CD14-positive monocyte (primary cell): ENCODE measurements at regions not wholly inside any gene's neighbourhood (a gene's known extent, or its start where the extent isn't known, plus 50 kb on each side); places are given as distances from the start of the nearest gene placed in this dataset.

Source experiments
- DNase-seq, 3 donors: peaks; one replicate each; pipeline ENCODE4 v3.0.0-alpha.2; 2011 to 2022
- H2AFZ ChIP-seq: 2 replicates; pipeline ENCODE4 v1.6.0; 2012; ENCODE audit warnings: mild to moderate bottlenecking, low read depth, low read length, inconsistent platforms; ENCODE audit not compliant: insufficient read depth, poor library complexity, severe bottlenecking
- H3K27ac ChIP-seq, 2 donors: 1 replicate in 1 of 2; 2 replicates in 1 of 2; pipeline ENCODE4 v1.5.1; 2012 to 2013; ENCODE audit warnings: low read length in 2 of 2, control low read depth in 1 of 2, inconsistent platforms in 1 of 2, low read depth in 1 of 2, mild to moderate bottlenecking in 1 of 2
- H3K27me3 ChIP-seq, 2 donors: one replicate each; pipeline versions ENCODE4 v1.6.0 to v1.6.1; 2011 to 2013; ENCODE audit warnings: low read length in 2 of 2; ENCODE audit not compliant: control insufficient read depth in 2 of 2, insufficient read depth in 2 of 2
- H3K36me3 ChIP-seq, 2 donors: replicated peaks in 1 of 2; 1 replicate in 1 of 2; 2 replicates in 1 of 2; pipeline versions ENCODE4 v1.5.1 to v1.6.1; 2012 to 2013; ENCODE audit warnings: low read length in 2 of 2, control low read depth in 1 of 2, inconsistent platforms in 1 of 2, mild to moderate bottlenecking in 1 of 2; ENCODE audit not compliant: insufficient read depth in 2 of 2, control insufficient read depth in 1 of 2
- H3K4me1 ChIP-seq, 2 donors: 1 replicate in 1 of 2; 2 replicates in 1 of 2; pipeline versions ENCODE4 v1.5.1 to v1.6.1; 2012 to 2013; ENCODE audit warnings: low read length in 2 of 2, control low read depth in 1 of 2, inconsistent platforms in 1 of 2, mild to moderate bottlenecking in 1 of 2, moderate library complexity in 1 of 2; ENCODE audit not compliant: insufficient read depth in 2 of 2, control insufficient read depth in 1 of 2
- H3K4me2 ChIP-seq: replicated peaks from 2 replicates; pipeline ENCODE3; 2012; ENCODE audit warnings: low read length, moderate library complexity, mild to moderate bottlenecking; ENCODE audit not compliant: poor library complexity, severe bottlenecking; ENCODE audit errors: extremely low read depth
- H3K4me3 ChIP-seq, 3 experiments: fragments of 200-600 bp in 1 of 3; sonication (generic) in 1 of 3; replicated peaks in 1 of 3; 1 replicate in 2 of 3; 2 replicates in 1 of 3; pipeline ENCODE4 v1.5.1; 2011 to 2013; ENCODE audit warnings: low read length in 3 of 3, mild to moderate bottlenecking in 3 of 3, control low read depth in 2 of 3, low read depth in 2 of 3, inconsistent platforms in 1 of 3, moderate library complexity in 1 of 3
- H3K79me2 ChIP-seq: 2 replicates; pipeline ENCODE4 v1.6.0; 2012; ENCODE audit warnings: mild to moderate bottlenecking, control low read depth, inconsistent platforms, low read length, moderate library complexity; ENCODE audit not compliant: insufficient read depth
- H3K9ac ChIP-seq: 2 replicates; pipeline ENCODE4 v1.6.0; 2017; ENCODE audit warnings: low read length, mild to moderate bottlenecking; ENCODE audit not compliant: insufficient read depth, poor library complexity, severe bottlenecking
- H3K9me3 ChIP-seq, 2 donors: replicated peaks in 1 of 2; 1 replicate in 1 of 2; 2 replicates in 1 of 2; pipeline versions ENCODE4 v1.5.1 to v1.6.1; 2012 to 2013; ENCODE audit warnings: low read length in 2 of 2, control low read depth in 1 of 2; ENCODE audit not compliant: control insufficient read depth in 1 of 2, insufficient read depth in 1 of 2
- H4K20me1 ChIP-seq: 2 replicates; pipeline ENCODE4 v1.6.0; 2012; ENCODE audit warnings: mild to moderate bottlenecking, low read length, control low read depth, moderate library complexity; ENCODE audit not compliant: insufficient read depth
- H3K27ac Mint-ChIP-seq, 7 donors: one replicate each; pipeline ENCODE4 v1.8.0; 2020; ENCODE audit warnings: mild to moderate bottlenecking in 7 of 7, mixed read lengths in 7 of 7, moderate library complexity in 6 of 7, inconsistent platforms in 2 of 7
- H3K27me3 Mint-ChIP-seq, 3 donors: one replicate each; pipeline ENCODE4 v1.8.0; 2021 to 2022; ENCODE audit warnings: low read depth in 3 of 3, mild to moderate bottlenecking in 3 of 3, mixed read lengths in 3 of 3, moderate library complexity in 3 of 3, inconsistent platforms in 1 of 3
- H3K36me3 Mint-ChIP-seq, 2 donors: one replicate each; pipeline ENCODE4 v1.8.0; 2020; ENCODE audit warnings: mixed read lengths in 2 of 2, inconsistent platforms in 1 of 2, mild to moderate bottlenecking in 1 of 2
- H3K4me1 Mint-ChIP-seq: one replicate; pipeline ENCODE4 v1.8.0; 2020; ENCODE audit warnings: mild to moderate bottlenecking, mixed read lengths
- H3K4me3 Mint-ChIP-seq, 2 donors: one replicate each; pipeline ENCODE4 v1.8.0; 2020; ENCODE audit warnings: mild to moderate bottlenecking in 2 of 2, mixed read lengths in 2 of 2, moderate library complexity in 1 of 2
- H3K9me3 Mint-ChIP-seq, 7 donors: one replicate each; pipeline ENCODE4 v1.8.0; 2020 to 2022; ENCODE audit warnings: mixed read lengths in 7 of 7, mild to moderate bottlenecking in 6 of 7, moderate library complexity in 6 of 7, inconsistent platforms in 2 of 7
- WGBS: methylation state at CpG from one replicate; pipeline ENCODE4 v1.1.5; 2013; ENCODE audit warnings: missing lambda C conversion rate; ENCODE audit not compliant: insufficient coverage; 5-methylcytosine and 5-hydroxymethylcytosine counted together
- intact Hi-C, 2 donors: fragments of 100-400 bp; cut with micrococcal nuclease; formaldehyde crosslinking; loops; one replicate each; pipeline versions ENCODE4 v1.15.0 to v1.15.1; 2023
- TF ChIP-seq, protein P1 (sequence below): fragments of 200-600 bp; IDR thresholded peaks from one replicate; pipeline ENCODE4 v1.8.0; 2022; ENCODE audit warnings: antibody characterized with exemption, mild to moderate bottlenecking

DNA sequence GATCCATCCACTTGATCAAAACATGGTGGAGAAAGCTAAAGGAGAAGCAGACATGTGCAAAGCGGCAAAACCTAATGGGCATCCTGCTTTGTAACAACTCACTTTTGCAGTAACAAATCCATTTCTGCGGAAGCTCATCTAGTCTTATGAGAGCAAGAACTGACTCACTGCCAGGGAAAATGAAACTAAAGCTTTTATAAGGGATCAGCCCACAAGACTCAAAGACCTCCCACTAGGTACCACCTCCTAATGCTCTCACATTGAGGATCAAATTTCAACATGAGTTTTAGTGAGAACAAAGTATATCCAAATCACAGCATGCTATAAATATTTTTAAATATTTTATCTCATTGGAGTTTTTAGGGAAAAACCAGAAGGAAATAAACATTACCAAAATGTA lies 120.1 kb upstream of the GNAI1 start:
- Mint-ChIP-seq H3K4me1 (no peaks in the 10 kb centered on the region), H3K27ac (no peak overlapping the region), H3K4me3 (no peak overlapping the region), H3K27me3 (peaks cover 0 to 2% (median 1%) of the 10 kb centered on the region in 3 donors), H3K9me3 (peaks cover 0 to 3% (median 0%) of the 10 kb centered on the region in 7 donors), H3K36me3 (no peaks in the 10 kb centered on the region)
- H3K4me3 ChIP-seq, result no peak overlapping the region
- no peak overlapping the region for H3K9ac ChIP-seq
- H2AFZ ChIP-seq, result no peak overlapping the region
- no peak overlapping the region for H3K27ac ChIP-seq
- peaks cover 0 to 2% of the 10 kb centered on the region in 2 donors for H3K4me1 ChIP-seq
- WGBS, result 100% methylated on average over 1 of the region's 2 CpGs
- TF ChIP-seq, protein P1, sequence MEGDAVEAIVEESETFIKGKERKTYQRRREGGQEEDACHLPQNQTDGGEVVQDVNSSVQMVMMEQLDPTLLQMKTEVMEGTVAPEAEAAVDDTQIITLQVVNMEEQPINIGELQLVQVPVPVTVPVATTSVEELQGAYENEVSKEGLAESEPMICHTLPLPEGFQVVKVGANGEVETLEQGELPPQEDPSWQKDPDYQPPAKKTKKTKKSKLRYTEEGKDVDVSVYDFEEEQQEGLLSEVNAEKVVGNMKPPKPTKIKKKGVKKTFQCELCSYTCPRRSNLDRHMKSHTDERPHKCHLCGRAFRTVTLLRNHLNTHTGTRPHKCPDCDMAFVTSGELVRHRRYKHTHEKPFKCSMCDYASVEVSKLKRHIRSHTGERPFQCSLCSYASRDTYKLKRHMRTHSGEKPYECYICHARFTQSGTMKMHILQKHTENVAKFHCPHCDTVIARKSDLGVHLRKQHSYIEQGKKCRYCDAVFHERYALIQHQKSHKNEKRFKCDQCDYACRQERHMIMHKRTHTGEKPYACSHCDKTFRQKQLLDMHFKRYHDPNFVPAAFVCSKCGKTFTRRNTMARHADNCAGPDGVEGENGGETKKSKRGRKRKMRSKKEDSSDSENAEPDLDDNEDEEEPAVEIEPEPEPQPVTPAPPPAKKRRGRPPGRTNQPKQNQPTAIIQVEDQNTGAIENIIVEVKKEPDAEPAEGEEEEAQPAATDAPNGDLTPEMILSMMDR, result no peak
- H3K4me2 ChIP-seq, result no peak overlapping the region
- no peaks in the 10 kb centered on the region for H3K27me3 ChIP-seq
- no peaks in the 10 kb centered on the region for H3K9me3 ChIP-seq
- intact Hi-C loops, result no loop called here
- DNase-seq, result no peak
- H3K79me2 ChIP-seq, result no peaks in the 10 kb centered on the region
- H3K36me3 ChIP-seq, result no peaks in the 10 kb centered on the region
- no peaks in the 10 kb centered on the region for H4K20me1 ChIP-seq

DNA sequence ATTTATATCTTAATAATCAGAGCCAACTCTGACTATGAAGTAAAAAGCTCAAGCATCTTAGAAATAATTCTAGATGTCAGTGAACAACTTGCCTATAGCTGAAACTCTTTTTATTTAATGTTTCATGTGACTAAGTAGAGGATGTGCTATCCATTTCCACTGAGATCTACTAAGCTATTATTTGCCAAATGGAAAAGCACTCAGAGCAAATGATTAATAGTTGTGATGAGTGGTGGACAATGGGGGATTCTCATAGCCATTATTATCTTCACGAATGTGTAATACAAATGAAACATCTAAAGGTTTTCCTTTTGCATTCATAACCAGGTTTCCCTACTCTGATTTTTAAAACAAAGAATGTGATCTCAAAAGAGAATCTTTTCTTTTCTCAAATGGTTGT lies 126.6 kb upstream of the GNAI1 start:
- TF ChIP-seq, protein P1, result no peak
- Histone ChIP-seq H3K4me2 (no peak overlapping the region), H4K20me1 (no peaks in the 10 kb centered on the region), H3K79me2 (no peaks in the 10 kb centered on the region), H3K27ac (no peak overlapping the region), H3K9ac (no peak overlapping the region), H3K36me3 (no peaks in the 10 kb centered on the region), H3K4me3 (no peak overlapping the region), H3K9me3 (no peaks in the 10 kb centered on the region), H3K27me3 (no peaks in the 10 kb centered on the region), H2AFZ (no peak overlapping the region), H3K4me1 (no peaks in the 10 kb centered on the region)
- no peaks in the 10 kb centered on the region for H3K9me3 Mint-ChIP-seq
- no peak overlapping the region for H3K27ac Mint-ChIP-seq
- intact Hi-C loops, result no loop called here
- no CpG with 5 or more reads among the region's 1 CpG for WGBS
- H3K36me3 Mint-ChIP-seq, result no peaks in the 10 kb centered on the region
- no peak for DNase-seq
- H3K4me1 Mint-ChIP-seq, result no peaks in the 10 kb centered on the region
- no peak overlapping the region for H3K4me3 Mint-ChIP-seq
- H3K27me3 Mint-ChIP-seq, result peaks cover 0 to 2% (median 0%) of the 10 kb centered on the region in 3 donors
